ENCODE measurements at regions not wholly inside any gene's neighbourhood (a gene's known extent, or its start where the extent isn't known, plus 50 kb on each side); places are given as distances from the start of the nearest gene placed in this dataset.

- TF ChIP-seq, protein P1, sequence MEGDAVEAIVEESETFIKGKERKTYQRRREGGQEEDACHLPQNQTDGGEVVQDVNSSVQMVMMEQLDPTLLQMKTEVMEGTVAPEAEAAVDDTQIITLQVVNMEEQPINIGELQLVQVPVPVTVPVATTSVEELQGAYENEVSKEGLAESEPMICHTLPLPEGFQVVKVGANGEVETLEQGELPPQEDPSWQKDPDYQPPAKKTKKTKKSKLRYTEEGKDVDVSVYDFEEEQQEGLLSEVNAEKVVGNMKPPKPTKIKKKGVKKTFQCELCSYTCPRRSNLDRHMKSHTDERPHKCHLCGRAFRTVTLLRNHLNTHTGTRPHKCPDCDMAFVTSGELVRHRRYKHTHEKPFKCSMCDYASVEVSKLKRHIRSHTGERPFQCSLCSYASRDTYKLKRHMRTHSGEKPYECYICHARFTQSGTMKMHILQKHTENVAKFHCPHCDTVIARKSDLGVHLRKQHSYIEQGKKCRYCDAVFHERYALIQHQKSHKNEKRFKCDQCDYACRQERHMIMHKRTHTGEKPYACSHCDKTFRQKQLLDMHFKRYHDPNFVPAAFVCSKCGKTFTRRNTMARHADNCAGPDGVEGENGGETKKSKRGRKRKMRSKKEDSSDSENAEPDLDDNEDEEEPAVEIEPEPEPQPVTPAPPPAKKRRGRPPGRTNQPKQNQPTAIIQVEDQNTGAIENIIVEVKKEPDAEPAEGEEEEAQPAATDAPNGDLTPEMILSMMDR (IDR thresholded peaks at IDR 0.05; ENCODE audit: borderline replicate concordance, extremely low read depth, low read length, poor library complexity, severe bottlenecking), result no peak
- TF ChIP-seq EZH2 (IDR thresholded peaks at IDR 0.05; ENCODE audit: borderline replicate concordance, low read depth, low read length, severe bottlenecking), result no peak
These were observed 79.1 kb upstream of the MYCN start for GRCh38 chr2:15861172-15861822.

All from DND-41 (cell line).